NCI-H69 (cell line): ENCODE measurements at regions not wholly inside any gene's neighbourhood (a gene's known extent, or its start where the extent isn't known, plus 50 kb on each side); places are given as distances from the start of the nearest gene placed in this dataset.

Experiments used
- DNase-seq: peaks from one replicate; lab custom pipeline; 2025; lab: John Stamatoyannopoulos, UW

DNA sequence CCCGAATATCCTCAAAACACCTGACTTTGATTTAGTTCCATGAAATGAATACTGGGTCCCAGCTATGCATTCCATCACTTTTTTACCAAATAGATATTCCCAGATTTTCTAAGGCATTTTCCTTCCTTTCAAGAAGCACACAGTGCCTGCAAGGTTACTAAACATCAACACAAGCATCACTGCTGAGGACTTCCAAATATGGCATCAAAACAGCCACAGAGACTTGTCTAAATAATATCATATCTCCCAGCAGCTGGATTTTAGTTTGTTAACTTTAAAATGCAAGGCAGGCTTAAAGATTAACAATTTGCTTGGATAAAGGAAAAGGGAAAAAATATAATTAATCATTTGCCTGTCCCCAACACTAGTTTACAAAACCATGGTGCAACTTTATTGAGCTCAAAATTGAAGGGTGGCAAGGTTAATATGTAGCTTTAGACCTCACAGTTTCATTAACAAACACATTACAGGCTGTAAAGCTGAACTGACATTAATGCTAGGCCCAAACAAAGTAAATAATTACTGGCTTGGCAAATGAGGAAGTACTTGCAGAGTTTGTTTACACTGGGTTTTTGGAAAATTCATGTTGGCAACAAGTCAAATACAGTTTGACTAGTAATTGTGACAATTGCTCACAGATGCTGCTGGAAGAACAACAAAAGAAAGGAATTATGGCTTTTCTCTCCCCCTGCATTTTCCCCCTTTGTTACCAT is 401.7 kb upstream of the CDIN1 start:
- DNase-seq, result peak; percentile 99

DNA sequence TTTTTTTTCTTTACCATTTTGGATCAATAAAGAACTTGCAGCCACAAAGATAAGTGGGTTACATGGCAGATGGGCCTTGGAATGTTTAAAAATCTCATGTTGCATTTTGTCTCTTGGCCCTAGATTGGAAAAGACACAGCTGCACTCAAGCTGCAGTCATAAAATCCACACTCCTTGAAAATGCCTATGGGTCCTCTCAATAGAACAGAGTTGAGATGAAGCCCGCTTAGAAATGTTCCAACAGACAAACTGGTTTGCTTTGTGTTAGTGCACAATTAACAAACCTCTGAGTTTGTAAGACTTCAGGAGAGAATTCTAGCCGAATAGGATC is 401.2 kb upstream of the CDIN1 start:
- DNase-seq, result no peak

DNA sequence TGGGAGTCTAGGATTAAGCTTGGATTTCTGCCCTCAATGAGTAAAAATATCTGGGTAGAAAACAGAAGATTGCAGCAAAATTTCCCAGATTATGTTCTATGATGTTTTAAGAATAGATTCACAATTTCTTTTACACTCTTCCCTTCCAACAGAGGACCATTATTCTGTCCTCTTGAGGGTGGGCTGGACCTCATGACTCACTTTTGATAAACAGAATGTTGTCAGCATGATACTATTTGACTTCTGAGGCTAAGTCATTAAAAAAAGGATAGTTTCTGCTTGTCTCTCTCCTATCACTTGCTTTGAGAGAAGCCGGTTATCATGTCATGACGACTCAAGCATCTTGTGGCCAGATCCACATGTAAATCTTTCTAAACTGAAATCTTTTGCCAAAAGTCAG is 396.2 kb upstream of the CDIN1 start:
- no peak for DNase-seq

DNA sequence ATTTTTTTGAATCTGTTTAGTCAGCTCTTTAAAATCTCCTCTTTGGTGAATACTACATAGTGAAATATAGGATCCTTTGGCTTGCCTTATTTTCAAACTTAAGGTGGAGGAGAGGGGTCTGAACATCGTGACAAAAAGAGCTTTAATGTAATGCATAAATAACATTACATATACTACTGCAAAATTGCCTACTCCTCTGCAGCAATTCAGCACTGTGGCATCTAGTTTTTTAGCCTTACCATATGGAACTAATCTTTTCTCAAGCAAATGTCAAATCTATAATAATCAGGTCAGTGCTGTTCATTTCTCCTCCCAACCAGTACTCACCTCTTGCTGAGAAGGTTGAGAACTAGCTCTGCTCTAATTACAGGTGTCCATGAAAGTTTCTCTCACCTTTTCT is 394.0 kb upstream of the CDIN1 start:
- DNase-seq, result peak; percentile 52

DNA sequence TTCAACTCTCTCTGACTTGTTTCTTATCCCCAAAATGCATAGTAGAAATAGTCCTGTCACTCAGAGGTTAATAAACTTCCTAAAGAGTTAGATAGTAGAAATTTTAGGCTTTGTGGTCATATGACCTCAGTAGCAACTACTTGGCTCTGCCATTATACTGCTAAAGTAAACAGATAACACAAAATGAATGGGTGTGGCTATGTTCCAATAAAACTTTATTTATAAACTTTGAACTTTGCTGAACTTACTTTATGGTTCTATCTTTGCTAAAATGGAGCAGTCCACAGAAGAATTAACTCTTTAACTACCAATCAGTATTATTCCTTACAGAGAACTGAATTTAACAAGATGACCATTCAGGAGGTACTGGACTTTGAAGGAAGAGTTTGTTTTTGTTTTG is 393.6 kb upstream of the CDIN1 start:
- no peak for DNase-seq

DNA sequence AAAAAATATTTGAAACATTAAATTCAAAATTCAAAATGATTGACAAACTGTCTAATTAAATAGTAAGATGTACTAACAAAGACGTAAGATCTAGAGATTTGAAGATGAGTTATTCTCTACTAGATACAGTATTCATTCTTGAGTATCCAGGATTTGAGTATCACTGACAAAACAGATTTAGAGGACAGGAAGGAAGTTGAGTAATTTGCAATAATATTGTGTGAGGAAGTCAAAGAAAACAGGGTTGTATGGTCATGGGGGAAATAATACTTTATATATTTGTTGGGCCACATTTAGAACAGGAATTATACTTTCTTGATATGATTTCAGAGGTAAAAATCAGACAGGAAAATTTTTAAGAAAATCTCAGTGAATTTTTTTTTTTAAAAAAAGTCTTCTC is 393.1 kb upstream of the CDIN1 start:
- DNase-seq, result no peak

DNA sequence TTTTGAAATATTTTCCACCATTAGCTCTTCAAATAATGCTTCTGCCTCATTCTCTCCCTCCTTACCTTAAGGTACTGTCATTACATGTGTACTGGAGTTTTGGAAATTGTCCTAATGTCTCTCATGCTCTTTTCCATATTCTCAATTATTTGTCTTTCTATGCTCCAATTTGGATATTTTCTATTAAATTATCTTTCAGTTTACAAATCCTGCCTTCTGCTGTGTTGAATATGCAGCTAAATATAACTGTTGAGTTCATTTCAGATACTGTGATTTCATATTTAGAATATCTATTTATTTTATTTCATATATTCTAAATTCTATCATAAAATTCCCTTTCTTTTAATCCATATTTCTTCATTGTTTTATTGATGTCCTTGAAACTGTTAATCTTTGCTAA is 388.0 kb upstream of the CDIN1 start:
- no peak for DNase-seq

DNA sequence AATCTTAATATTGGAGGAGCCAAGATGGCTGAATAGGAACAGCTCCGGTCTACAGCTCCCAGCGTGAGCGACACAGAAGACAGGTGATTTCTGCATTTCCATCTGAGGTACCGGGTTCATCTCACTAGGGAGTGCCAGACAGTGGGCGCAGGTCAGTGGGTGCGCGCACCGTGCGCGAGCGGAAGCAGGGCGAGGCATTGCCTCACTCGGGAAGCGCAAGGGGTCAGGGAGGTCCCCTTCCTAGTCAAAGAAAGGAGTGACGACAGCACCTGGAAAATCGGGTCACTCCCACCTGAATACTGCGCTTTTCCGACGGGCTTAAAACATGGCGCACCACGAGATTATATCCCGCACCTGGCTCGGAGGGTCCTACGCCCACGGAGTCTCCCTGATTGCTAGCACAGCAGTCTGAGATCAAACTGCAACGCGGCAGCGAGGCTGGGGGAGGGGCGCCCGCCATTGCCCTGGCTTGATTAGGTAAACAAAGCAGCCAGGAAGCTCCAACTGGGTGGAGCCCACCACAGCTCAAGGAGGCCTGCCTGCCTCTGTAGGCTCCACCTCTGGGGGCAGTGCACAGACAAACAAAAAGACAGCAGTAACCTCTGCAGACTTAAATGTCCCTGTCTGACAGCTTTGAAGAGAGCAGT is 383.9 kb upstream of the CDIN1 start:
- peak; percentile 73 for DNase-seq

DNA sequence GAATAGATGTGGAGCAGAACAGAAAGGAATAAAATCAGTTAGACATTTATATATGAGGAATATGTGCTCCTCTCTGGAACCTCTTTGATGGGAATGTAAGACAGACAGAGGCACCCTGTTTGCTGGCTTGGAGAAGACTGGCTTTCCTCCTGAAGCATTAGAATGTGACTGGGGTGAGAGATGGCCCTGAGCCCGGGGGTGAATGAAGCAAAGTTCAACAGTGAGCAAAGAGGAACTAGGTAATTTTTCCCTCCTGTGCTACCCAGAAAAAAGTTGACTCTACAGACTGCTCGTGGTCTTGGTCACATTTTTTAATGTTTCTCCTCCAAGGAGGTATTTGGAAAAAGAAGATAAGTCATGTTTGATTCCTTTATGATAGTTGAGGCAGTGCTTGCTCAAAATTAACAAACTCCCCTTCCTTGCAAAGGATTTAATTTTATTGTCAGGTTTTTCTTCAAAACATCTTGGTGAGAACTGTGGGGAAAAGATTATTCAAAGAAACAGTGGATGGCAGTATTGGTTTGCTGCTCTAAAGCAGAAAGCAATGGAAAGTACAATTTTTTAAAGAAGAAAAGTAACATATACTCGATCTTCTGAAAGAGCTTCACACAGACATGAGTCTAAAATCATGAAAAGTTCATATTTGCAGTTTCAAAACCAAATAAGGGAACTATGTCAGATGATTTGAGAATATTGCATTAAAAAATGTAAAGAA is 370.4 kb upstream of the CDIN1 start:
- DNase-seq, result no peak

DNA sequence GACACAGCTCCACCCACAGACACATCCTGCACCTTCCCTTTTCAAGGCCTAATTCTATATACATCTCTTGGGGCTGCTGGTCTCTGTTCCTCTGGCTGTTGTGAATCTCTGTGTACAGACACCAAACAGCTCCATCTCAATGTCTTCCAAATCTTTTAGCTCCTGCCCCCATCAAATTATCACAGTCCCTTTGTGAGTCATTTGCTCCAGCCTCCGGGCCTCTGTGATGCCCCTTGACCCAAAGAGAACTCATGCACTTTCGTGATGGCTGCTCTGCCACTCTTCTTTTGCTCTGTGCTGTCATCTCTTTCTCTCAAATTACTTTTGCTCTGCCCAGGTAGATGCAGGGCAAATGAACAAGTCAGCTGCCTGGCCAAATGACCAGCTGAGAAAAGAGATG is 369.0 kb upstream of the CDIN1 start:
- no peak for DNase-seq

DNA sequence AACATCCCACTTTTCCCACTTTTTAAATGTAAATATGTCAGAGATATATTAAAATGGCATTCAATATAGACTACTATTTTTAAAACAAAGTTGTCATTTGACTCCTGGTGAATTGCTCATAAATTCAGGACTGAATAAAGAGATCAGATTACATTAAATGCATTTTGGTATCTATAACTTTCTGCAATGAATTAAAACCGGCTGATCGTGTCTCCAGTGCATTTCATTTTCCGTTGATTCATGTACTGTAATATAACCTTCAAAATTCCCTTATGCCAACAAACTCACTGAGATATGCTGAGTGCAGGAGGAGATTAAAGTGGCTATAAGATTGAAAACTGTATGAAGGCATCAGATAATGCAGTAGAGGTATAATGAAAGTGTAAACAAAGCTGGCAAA is 361.1 kb upstream of the CDIN1 start:
- DNase-seq, result peak; percentile 77

DNA sequence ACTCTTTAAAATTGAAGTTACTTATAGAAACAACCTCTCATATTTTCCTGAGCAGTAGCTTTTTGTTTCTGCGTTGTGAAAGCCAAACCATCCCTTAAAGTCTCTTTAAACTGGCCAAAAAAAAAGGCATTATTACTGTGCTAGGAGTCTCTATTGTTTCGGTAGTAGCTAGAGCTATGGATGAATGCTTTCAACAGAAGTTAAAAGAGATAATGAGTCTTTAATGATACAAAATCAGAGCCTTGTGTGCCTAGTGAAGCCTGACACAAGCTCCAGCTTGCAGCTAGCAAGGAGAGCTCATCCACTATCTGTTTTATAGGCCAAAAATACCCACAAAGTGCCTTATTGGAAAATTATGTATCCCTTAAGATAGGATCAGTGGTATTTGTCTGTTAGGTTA is 360.4 kb upstream of the CDIN1 start:
- peak; percentile 78 for DNase-seq

DNA sequence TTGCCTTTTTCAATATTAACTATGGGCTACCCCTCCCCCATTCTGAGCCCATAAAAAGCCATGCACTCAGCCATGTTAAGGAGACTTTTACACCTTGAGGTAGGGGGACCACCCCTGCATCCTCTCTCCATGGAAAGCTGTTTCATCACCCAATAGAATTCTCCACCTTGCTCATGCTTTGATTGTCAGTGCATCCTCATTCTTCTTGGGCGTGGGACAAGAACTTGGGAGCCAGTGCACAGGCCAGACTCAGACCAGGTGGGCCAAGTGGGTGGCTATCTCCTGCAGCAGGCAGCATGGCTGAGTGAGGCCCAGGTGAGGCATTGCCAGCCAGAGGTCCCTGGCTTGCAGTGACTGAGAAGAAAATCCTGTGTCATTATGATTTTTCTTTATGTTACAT is 357.4 kb upstream of the CDIN1 start:
- peak; percentile 28 for DNase-seq

DNA sequence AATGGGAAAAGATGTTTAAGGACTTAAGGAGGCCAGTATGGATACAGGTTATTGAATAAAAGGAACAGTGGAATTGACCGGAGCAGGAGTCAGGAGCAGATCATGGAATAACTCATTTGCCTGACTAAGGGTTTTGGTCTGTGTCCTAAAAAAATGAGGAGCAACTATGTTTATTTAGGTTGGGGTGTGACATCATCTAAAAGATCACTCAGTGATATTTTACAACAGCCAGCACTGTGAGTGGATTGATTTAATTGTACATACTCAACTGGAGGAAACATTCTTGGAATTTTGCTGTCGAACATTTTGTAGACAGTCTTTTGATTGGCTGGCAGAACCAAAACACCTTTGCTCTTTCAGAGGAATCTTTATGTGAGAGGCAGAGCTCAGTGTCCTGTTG is 348.6 kb upstream of the CDIN1 start:
- DNase-seq, result no peak

DNA sequence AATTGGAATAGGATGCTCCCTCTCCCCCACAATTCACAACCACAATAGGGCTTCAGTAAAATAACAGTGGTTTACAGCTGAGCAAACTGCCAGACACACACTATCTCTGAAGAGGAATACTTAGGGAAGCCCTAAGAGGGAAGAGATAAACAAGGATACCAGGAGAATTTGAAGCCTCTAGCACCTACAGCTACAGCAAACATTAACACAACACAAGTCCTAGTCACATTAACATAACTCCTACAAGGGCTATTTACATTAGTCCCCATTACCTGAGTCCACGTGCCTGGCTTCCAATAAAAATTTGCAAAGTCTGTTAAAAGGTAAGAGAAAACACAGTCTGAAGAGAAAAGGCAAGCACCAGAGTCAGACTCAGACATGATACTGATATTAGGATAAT is 346.9 kb upstream of the CDIN1 start:
- no peak for DNase-seq

DNA sequence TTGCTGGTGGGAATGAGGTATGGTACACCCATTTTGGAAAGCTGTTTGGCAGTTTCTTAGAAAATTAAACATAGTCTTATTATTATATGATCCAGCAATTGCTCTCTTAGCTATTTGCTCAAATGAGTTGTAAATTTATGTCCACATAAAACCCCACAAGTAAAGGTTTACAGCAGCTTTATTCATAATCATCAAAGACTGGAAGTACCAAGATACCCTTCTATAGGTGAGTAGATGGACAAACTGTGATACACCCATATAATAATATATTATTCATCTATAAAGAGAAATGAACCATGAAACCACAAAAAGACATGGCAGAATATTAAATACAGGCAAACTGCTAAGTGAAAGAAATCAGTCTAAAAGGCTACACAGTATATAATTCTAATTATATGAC is 344.7 kb upstream of the CDIN1 start:
- no peak for DNase-seq

DNA sequence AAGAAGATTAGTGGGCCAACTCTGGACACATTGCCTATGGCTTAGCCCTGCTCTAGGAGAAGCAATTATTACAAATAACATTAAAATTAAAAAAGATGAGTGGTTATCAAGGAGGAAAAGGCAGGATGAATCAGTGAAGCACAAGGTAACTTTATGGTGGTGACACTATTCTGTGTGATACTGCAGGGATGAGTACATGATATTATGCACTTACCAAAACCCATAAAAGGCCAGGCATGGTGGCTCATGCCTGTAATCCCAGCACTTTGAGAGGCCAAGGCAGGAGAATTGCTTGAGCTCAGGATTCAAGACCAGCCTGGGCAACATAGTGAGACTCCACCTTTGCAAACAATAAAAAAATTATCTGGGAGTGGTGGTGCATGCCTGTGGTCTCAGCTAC is 344.3 kb upstream of the CDIN1 start:
- no peak for DNase-seq

DNA sequence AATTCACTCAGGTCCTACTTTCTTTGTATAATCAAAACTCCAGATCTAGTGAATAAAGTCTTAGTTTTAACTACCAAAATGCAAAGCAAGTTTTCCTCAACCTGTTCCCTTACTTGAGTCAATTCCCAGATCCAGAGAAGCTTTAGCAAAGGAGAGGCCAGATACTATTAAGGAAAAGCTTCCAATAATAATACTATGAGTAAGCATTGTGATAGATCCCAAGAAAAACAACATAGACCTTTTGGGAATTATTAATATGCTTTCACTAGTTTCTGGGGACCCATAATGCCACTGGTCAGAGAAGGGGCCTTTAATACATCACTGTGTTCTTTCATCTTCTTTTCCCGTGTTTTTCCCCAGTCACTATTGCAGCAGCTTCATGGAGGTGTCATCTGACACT is 339.9 kb upstream of the CDIN1 start:
- DNase-seq, result no peak

DNA sequence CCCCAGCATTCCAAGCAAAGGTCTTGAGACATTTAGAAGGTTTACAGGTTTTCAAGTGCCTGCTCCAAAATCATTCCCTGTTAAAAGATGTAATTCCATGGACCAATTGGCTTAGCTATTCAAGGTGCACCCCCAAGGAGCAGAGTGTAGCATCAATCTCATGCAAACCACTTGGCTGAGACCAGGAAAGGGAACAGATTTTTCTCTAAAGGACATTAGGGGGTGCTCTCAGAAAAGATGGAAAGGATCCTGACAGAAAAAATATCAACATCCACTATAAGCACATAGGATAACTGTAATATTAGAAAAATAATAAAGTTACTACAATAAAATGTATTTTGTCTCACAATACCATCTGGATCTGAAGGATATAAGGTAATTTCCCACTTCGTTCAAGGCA is 328.0 kb upstream of the CDIN1 start:
- DNase-seq, result no peak

DNA sequence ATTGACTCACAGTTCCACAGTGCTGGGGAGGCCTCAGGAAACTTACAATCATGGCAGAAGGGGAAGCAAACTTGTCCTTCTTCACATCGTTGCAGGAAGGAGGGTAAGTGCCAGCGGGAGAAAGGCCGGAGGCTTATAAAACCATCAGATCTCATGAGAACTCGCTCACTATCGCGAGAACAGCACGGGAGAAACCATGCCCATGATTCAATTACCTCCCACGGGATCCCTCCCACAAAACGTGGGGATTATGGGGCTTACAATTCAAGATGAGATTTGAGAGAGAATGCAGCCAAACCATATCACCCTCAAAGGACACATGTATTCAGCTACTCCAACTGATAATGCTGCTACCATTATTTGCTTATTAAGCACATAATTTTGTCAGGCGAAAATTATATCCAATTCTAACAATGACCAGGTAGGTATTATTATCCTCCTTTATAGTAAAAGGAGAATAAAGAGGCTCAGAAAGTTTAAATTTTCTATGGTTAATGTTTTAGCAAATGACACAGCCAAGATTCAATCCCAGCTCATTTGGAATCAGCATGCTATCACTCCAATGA is 327.2 kb upstream of the CDIN1 start:
- no peak for DNase-seq

DNA sequence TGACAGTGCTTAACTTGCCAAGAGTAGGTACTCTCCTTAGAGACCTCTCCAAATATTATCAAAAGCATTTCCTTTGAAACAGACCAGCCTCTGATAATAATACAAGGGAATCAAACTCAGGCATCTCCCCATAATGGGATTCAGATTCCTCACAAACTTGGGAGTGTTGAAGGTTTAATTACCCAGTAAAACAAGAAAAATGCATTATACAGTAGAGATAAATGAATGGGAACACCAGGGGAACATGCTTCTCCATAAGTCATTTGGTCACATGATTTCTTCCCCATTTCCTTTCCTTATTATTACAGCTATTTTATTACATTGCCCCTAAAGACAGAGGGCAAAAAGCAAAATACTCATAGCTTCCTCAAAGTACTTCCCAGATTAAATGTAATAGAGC is 325.0 kb upstream of the CDIN1 start:
- DNase-seq, result no peak

DNA sequence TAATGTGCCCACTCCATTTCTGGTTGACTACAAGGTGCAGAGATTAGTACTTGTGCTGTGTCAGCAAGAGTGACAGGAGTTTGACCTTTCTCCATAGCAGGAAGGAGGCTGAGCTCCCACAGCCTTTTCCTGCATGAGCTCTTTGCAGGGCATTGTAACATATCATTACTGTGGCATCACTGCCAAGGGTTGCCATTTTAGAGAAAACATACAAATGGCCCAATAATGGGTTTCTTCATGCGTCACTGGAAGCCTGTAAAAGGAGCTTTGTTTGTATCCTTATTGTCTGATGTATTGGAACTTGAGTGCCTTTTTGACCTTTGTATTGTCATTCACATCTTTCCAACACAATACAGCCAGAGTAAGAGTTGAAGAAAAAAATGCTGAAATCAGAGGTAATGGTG is 323.0 kb upstream of the CDIN1 start:
- DNase-seq, result peak; percentile 94

DNA sequence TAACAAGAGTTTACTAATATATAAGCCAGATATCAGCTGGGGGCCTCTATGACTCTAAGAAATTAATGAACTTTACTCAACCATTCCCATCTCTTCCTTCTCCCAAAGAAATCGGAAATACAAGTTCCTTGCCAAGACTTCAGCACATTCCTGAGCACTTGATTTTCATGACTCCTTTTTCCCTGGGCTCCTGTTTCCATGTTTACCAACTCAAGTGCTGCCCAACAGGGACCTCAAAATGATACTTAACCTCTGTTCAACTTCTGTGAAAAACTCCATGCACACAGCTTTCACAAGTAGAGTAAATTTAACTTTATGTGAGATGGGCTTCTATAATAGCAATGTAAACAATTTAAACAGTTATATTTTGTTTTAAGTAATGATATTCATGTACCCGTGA is 315.8 kb upstream of the CDIN1 start:
- no peak for DNase-seq
